ENCODE measurements at regions not wholly inside any gene's neighbourhood (a gene's known extent, or its start where the extent isn't known, plus 50 kb on each side); places are given as distances from the start of the nearest gene placed in this dataset.

- H3K9ac ChIP-seq (ENCODE audit: low read length), result no peak overlapping the region
- H3F3A ChIP-seq (ENCODE audit: insufficient read depth, low read length), result peaks cover 22% of the 10 kb centered on the region
- no peaks in the 10 kb centered on the region for H3K9me2 ChIP-seq (replicated peaks; ENCODE audit: insufficient read depth, low read length)
- no peaks in the 10 kb centered on the region for H4K20me1 ChIP-seq (ENCODE audit: insufficient read depth, low read length)
- H3K9me3 ChIP-seq (replicated peaks; ENCODE audit: insufficient read depth, low read length), result no peaks in the 10 kb centered on the region
- H2AFZ ChIP-seq (ENCODE audit: low read length), result no peak overlapping the region
- 0 out of 2 replicates have a peak, but pooled peaks cover 6% of the 10 kb centered on the region for H3K79me2 ChIP-seq (ENCODE audit: low read length)
- H3K27ac ChIP-seq (ENCODE audit: low read length), result no peak overlapping the region
- H3K4me1 ChIP-seq (ENCODE audit: low read length), result peaks cover 14% of the 10 kb centered on the region
- no peak for DNase-seq
- H3K4me3 ChIP-seq (ENCODE audit: low read length), result no peak overlapping the region
- no peaks in the 10 kb centered on the region for H3K36me3 ChIP-seq (replicated peaks; ENCODE audit: insufficient read depth, low read length)
- TF ChIP-seq EZH2phosphoT487 (IDR thresholded peaks at IDR 0.05; ENCODE audit: low read length), result no peak
- TF ChIP-seq EZH2 (optimal IDR thresholded peaks at IDR 0.05; ENCODE audit: low read depth, low read length), result no peak
- TF ChIP-seq CTCF (IDR thresholded peaks at IDR 0.05; ENCODE audit: low read length), result no peak
- H3K27me3 ChIP-seq (replicated peaks; ENCODE audit: insufficient read depth, low read length), result no peaks in the 10 kb centered on the region
- H3K4me2 ChIP-seq (ENCODE audit: low read depth, low read length), result peak overlapping the region; percentile 95; the same call in 1 of the 2 replicates
These were observed 112.3 kb upstream of the KLF13 start for GRCh38 chr15:31214158-31214863.

- TF ChIP-seq CTCF (IDR thresholded peaks at IDR 0.05; ENCODE audit: low read length), result no peak
- TF ChIP-seq EZH2 (optimal IDR thresholded peaks at IDR 0.05; ENCODE audit: low read depth, low read length), result no peak
- no peak for TF ChIP-seq EZH2phosphoT487 (IDR thresholded peaks at IDR 0.05; ENCODE audit: low read length)
- Histone ChIP-seq H3K9ac (ENCODE audit: low read length) (peak overlapping the region; percentile 86), H3F3A (ENCODE audit: insufficient read depth, low read length) (peaks cover 27% of the 10 kb centered on the region)
These were observed 111.7 kb upstream of the KLF13 start for GRCh38 chr15:31214864-31215489.

GRCh38 chr15:31215490-31216214 is 111.0 kb upstream of the KLF13 start:
- Histone ChIP-seq H3K4me1 (ENCODE audit: low read length) (peaks cover 14% of the 10 kb centered on the region), H3K4me2 (ENCODE audit: low read depth, low read length) (peak overlapping the region; percentile 95), H4K20me1 (ENCODE audit: insufficient read depth, low read length) (no peaks in the 10 kb centered on the region), H3K9ac (ENCODE audit: low read length) (peak overlapping the region; percentile 86), H2AFZ (ENCODE audit: low read length) (peak overlapping the region; percentile 58), H3K79me2 (ENCODE audit: low read length) (0 out of 2 replicates have a peak, but pooled peaks cover 6% of the 10 kb centered on the region), H3K9me2 (replicated peaks; ENCODE audit: insufficient read depth, low read length) (no peaks in the 10 kb centered on the region), H3K27me3 (replicated peaks; ENCODE audit: insufficient read depth, low read length) (no peaks in the 10 kb centered on the region), H3F3A (ENCODE audit: insufficient read depth, low read length) (peaks cover 30% of the 10 kb centered on the region), H3K4me3 (ENCODE audit: low read length) (peak overlapping the region; percentile 74), H3K9me3 (replicated peaks; ENCODE audit: insufficient read depth, low read length) (no peaks in the 10 kb centered on the region), H3K27ac (ENCODE audit: low read length) (peak overlapping the region; percentile 85), H3K36me3 (replicated peaks; ENCODE audit: insufficient read depth, low read length) (no peaks in the 10 kb centered on the region)
- TF ChIP-seq EZH2 (optimal IDR thresholded peaks at IDR 0.05; ENCODE audit: low read depth, low read length) (no peak), EZH2phosphoT487 (IDR thresholded peaks at IDR 0.05; ENCODE audit: low read length) (no peak), CTCF (IDR thresholded peaks at IDR 0.05; ENCODE audit: low read length) (peak; percentile 83)
- DNase-seq, result peak; percentile 84

More at GRCh38 chr15:31214864-31215489, 111.7 kb upstream of the KLF13 start:
- Histone ChIP-seq H3K27ac (ENCODE audit: low read length) (peak overlapping the region; percentile 85; the same call in 1 of the 2 replicates), H3K36me3 (replicated peaks; ENCODE audit: insufficient read depth, low read length) (no peaks in the 10 kb centered on the region), H4K20me1 (ENCODE audit: insufficient read depth, low read length) (no peaks in the 10 kb centered on the region), H3K79me2 (ENCODE audit: low read length) (0 out of 2 replicates have a peak, but pooled peaks cover 6% of the 10 kb centered on the region), H3K4me3 (ENCODE audit: low read length) (peak overlapping the region; percentile 74), H3K27me3 (replicated peaks; ENCODE audit: insufficient read depth, low read length) (no peaks in the 10 kb centered on the region), H3K9me2 (replicated peaks; ENCODE audit: insufficient read depth, low read length) (no peaks in the 10 kb centered on the region), H2AFZ (ENCODE audit: low read length) (peak overlapping the region; percentile 58; the same call in 1 of the 2 replicates), H3K9me3 (replicated peaks; ENCODE audit: insufficient read depth, low read length) (no peaks in the 10 kb centered on the region), H3K4me2 (ENCODE audit: low read depth, low read length) (peak overlapping the region; percentile 95), H3K4me1 (ENCODE audit: low read length) (peaks cover 14% of the 10 kb centered on the region)
- DNase-seq, result no peak

Measured in MM.1S (cell line).